ENCODE measurements at regions not wholly inside any gene's neighbourhood (a gene's known extent, or its start where the extent isn't known, plus 50 kb on each side); places are given as distances from the start of the nearest gene placed in this dataset.

DNA sequence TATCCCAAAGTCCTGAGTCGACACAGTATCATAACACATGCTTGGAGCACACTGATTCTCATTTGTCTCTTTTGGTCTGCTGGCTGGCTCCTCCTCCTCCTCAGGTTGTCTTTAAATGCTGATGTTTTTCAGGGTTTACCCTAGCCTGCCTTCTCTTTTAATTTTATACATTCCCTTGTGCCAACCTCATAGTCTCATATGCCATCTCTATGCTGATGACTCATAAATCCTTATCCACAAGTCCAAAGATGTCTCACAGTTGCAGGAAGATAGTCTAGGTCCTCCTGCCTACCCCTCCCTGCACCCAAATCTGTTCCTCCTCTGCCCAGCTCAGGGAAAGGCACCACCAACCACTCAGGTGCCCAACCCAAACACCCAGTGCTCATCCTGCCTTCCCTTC lies 108.3 kb downstream of the SIPA1L2 start:
- TF ChIP-seq, protein P1, sequence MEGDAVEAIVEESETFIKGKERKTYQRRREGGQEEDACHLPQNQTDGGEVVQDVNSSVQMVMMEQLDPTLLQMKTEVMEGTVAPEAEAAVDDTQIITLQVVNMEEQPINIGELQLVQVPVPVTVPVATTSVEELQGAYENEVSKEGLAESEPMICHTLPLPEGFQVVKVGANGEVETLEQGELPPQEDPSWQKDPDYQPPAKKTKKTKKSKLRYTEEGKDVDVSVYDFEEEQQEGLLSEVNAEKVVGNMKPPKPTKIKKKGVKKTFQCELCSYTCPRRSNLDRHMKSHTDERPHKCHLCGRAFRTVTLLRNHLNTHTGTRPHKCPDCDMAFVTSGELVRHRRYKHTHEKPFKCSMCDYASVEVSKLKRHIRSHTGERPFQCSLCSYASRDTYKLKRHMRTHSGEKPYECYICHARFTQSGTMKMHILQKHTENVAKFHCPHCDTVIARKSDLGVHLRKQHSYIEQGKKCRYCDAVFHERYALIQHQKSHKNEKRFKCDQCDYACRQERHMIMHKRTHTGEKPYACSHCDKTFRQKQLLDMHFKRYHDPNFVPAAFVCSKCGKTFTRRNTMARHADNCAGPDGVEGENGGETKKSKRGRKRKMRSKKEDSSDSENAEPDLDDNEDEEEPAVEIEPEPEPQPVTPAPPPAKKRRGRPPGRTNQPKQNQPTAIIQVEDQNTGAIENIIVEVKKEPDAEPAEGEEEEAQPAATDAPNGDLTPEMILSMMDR (conservative IDR thresholded peaks at IDR 0.05; ENCODE audit: low read depth, low read length), result no peak
- H3K4me3 ChIP-seq (ENCODE audit: low read depth, low read length), result no peak overlapping the region
- no peak for DNase-seq (ENCODE audit: low read depth)

DNA sequence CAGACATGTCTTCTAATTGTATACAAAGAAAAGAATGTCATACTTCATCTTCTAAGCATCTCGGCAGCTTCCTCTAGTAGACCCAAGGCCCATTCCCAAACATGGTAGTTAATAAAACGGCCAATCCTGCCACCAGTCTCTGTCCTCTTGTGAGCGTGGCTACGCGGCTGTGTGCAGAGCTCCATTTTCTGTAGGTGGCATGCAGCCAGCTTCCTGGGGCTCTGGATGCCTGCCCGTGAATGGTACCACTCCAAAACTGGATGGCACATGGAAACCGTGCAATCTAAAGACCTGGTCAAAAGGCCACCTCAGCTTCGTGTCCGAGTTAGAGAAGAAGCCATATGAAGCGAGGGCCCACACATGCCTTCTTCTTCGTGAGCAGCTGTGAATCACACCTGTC lies 110.7 kb downstream of the SIPA1L2 start:
- H3K4me3 ChIP-seq (ENCODE audit: low read depth, low read length), result no peak overlapping the region
- DNase-seq (ENCODE audit: low read depth), result no peak
- TF ChIP-seq, protein P1 (conservative IDR thresholded peaks at IDR 0.05; ENCODE audit: low read depth, low read length), result no peak

DNA sequence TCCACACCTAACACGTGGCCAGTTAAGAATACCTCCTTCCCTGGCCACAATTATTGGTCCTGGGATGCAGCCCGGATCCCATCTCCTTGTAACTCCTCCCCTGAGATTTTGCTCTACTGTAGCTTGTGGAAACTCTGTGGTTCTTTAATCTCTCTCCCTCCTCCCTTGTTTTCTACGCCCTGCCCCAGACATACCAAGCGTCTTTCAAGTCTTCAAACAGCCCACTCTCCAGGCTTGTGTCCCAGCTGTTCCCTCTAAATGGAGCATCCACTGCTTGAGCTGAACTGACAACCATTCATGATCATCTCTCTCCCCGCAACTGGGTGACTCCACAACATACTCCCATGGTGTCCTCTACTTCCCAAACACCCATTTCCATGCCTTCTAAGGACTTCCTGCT lies 111.6 kb downstream of the SIPA1L2 start:
- H3K4me3 ChIP-seq (ENCODE audit: low read depth, low read length), result no peak overlapping the region
- DNase-seq (ENCODE audit: low read depth), result no peak
- TF ChIP-seq, protein P1 (conservative IDR thresholded peaks at IDR 0.05; ENCODE audit: low read depth, low read length), result no peak

DNA sequence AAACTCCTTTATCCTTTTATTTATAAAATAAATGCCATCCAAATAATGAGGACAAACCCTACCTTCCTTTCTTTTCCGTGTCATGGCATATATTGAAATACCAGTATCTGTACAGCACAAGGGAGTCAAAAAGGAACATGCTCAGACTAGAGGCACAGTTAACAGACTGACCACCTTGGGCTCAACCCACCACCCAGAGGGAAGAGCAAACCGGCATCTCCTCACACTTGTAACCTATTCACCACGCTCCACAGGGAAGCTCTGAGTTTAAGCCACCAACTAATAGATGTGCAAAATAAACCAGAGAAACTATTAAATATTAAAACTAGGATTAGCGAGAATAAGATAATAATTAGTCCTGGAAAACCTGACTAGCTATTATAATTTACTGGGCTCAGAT lies 112.7 kb downstream of the SIPA1L2 start:
- no peak overlapping the region for H3K4me3 ChIP-seq (ENCODE audit: low read depth, low read length)
- DNase-seq (ENCODE audit: low read depth), result no peak
- TF ChIP-seq, protein P1 (conservative IDR thresholded peaks at IDR 0.05; ENCODE audit: low read depth, low read length), result no peak

DNA sequence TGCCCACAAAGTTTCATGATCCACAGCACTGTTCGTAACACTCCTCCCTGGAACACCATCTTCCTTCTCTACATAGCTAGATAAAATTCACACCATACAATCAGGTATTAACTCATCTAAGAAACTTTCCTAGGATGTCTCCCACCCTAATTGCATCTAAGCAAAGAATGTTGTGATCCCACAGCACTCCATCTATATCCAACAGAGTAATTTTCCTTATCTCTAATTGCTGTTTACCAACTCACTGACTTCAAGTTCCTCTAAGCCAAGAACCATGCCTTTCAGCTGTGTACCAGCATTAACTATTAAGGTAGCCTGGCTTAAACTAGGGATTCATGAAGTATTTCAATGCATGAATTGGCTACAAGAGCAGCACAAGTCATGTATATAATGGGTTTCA lies 114.2 kb downstream of the SIPA1L2 start:
- TF ChIP-seq, protein P1 (conservative IDR thresholded peaks at IDR 0.05; ENCODE audit: low read depth, low read length), result no peak
- no peak overlapping the region for H3K4me3 ChIP-seq (ENCODE audit: low read depth, low read length)
- no peak for DNase-seq (ENCODE audit: low read depth)

DNA sequence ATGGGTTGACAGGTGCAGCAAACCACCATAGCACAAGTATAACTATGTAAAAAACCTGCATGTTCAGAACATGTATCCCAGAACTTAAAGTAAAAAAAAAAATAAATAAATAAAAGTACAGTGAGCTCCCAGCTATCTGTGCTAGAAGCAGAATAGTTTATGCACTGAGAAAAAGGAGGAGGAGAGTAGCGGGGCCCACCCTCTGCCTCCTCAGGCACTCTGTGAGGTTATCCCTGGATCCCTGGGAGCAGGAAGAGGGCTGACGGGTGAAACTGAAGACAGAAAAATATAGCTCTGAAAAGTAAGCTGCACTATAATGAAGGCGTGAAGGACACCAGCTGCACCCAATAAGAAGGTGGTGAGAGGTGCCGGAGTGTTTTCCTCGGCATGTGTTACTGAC lies 117.2 kb downstream of the SIPA1L2 start:
- TF ChIP-seq, protein P1 (conservative IDR thresholded peaks at IDR 0.05; ENCODE audit: low read depth, low read length), result no peak
- no peak overlapping the region for H3K4me3 ChIP-seq (ENCODE audit: low read depth, low read length)
- DNase-seq (ENCODE audit: low read depth), result no peak

DNA sequence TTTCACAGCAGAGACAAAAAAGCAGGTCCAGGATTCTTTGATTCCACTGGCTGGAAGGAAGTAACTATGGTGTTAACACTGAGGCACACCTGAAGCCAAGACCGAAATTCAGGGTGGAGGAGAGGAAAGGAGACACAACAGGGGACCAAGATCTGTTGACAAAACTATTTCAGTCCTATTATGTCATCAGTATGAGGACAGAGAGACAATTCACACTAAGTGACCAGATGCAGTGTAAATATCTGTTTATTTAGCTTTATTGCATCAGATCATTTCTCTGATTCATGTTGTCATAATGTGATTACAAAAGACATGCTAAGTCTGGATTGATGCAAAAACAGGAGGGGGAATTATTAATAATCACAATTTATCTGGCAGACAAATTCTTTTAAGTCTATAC lies 118.8 kb downstream of the SIPA1L2 start:
- no peak overlapping the region for H3K4me3 ChIP-seq (ENCODE audit: low read depth, low read length)
- DNase-seq (ENCODE audit: low read depth), result peak; percentile 11
- TF ChIP-seq, protein P1 (conservative IDR thresholded peaks at IDR 0.05; ENCODE audit: low read depth, low read length), result no peak

Data from choroid plexus epithelial cell (primary cell).